SK-N-SH (cell line): ENCODE measurements at regions not wholly inside any gene's neighbourhood (a gene's known extent, or its start where the extent isn't known, plus 50 kb on each side); places are given as distances from the start of the nearest gene placed in this dataset.

ENCODE experiments used
- CTCF ChIA-PET: fragments of 300-600, 350-600 bp; formaldehyde crosslinking; extraction: SDS; loops from one replicate; lab custom pipeline; 2021; lab: Yijun Ruan, JAX
- POLR2A ChIA-PET: fragments of 350-600 bp; sonication (Branson Sonifier 250); formaldehyde crosslinking; extraction: SDS; loops from one replicate; lab custom pipeline; 2020; ENCODE audit warnings: antibody characterized with exemption, inconsistent platforms; lab: Yijun Ruan, JAX
- DNase-seq: peaks from one replicate; pipeline ENCODE4 v3.0.0; 2012
- H2AFZ ChIP-seq: fragments of 200-600 bp; sonication (generic); 2 replicates; pipeline ENCODE4 v1.8.1; 2016; ENCODE audit warnings: antibody characterized with exemption, mild to moderate bottlenecking, low read depth
- H3F3A ChIP-seq: fragments of 200-600 bp; sonication (generic); replicated peaks from 2 replicates; pipeline ENCODE3; 2016; ENCODE audit warnings: antibody characterized with exemption, mild to moderate bottlenecking; ENCODE audit not compliant: insufficient read depth
- H3K27ac ChIP-seq, 2 experiments: fragments of 200-500 bp in 1 of 2; fragments of 200-600 bp in 1 of 2; sonication (Bioruptor generic) in 1 of 2; sonication (generic), shearing (Covaris generic) in 1 of 2; 2 replicates each; pipeline versions ENCODE4 v1.5.1 to v1.6.1; 2014 to 2016; ENCODE audit warnings: low read depth in 2 of 2, inconsistent platforms in 1 of 2, low read length in 1 of 2, mild to moderate bottlenecking in 1 of 2, mixed read lengths in 1 of 2
- H3K27me3 ChIP-seq: fragments of 200-600 bp; sonication (generic), shearing (Covaris generic); 2 replicates; pipeline ENCODE4 v1.6.1; 2016; ENCODE audit warnings: mixed run types; ENCODE audit not compliant: insufficient read depth
- H3K36me3 ChIP-seq, 2 experiments: fragments of 200-500 bp in 1 of 2; fragments of 200-600 bp in 1 of 2; sonication (Bioruptor generic) in 1 of 2; sonication (generic) in 1 of 2; replicated peaks in 1 of 2; 2 replicates each; pipeline versions ENCODE3 to v1.5.1; 2014 to 2016; ENCODE audit warnings: low read length in 1 of 2, mild to moderate bottlenecking in 1 of 2; ENCODE audit not compliant: insufficient read depth in 2 of 2, control insufficient read depth in 1 of 2
- H3K4me1 ChIP-seq, 2 experiments: fragments of 200-500 bp in 1 of 2; fragments of 200-600 bp in 1 of 2; sonication (Bioruptor generic) in 1 of 2; sonication (generic), shearing (Covaris generic) in 1 of 2; 2 replicates each; pipeline versions ENCODE4 v1.5.1 to v1.6.1; 2014 to 2016; ENCODE audit warnings: low read depth in 1 of 2, low read length in 1 of 2, mixed run types in 1 of 2; ENCODE audit not compliant: insufficient read depth in 2 of 2, control insufficient read depth in 1 of 2
- H3K4me2 ChIP-seq: fragments of 200-600 bp; sonication (generic), shearing (Covaris generic); 2 replicates; pipeline ENCODE4 v1.6.1; 2017; ENCODE audit warnings: mixed run types
- H3K4me3 ChIP-seq, 2 experiments: fragments of 200-500 bp in 1 of 2; fragments of 200-600 bp in 1 of 2; sonication (Bioruptor generic) in 1 of 2; sonication (generic), shearing (Covaris generic) in 1 of 2; 2 replicates each; pipeline versions ENCODE4 v1.5.1 to v1.8.1; 2014 to 2016; ENCODE audit warnings: low read depth in 2 of 2, inconsistent platforms in 1 of 2, low read length in 1 of 2, mild to moderate bottlenecking in 1 of 2, mixed read lengths in 1 of 2, moderate library complexity in 1 of 2
- H3K79me2 ChIP-seq: fragments of 200-600 bp; sonication (generic); 2 replicates; pipeline ENCODE4 v1.8.1; 2017; ENCODE audit warnings: mild to moderate bottlenecking; ENCODE audit not compliant: insufficient read depth
- H3K9ac ChIP-seq: fragments of 200-600 bp; sonication (generic); 2 replicates; pipeline ENCODE4 v1.6.1; 2017; ENCODE audit warnings: mixed run types
- H3K9me2 ChIP-seq: fragments of 200-600 bp; sonication (generic); 2 replicates; pipeline ENCODE4 v1.6.1; 2017; ENCODE audit warnings: mixed run types
- H3K9me3 ChIP-seq: fragments of 200-600 bp; sonication (generic); 2 replicates; pipeline ENCODE4 v1.6.1; 2017; ENCODE audit warnings: mixed run types, mild to moderate bottlenecking, moderate library complexity
- H4K20me1 ChIP-seq: fragments of 200-600 bp; sonication (generic); 2 replicates; pipeline ENCODE4 v1.6.1; 2017; ENCODE audit warnings: mild to moderate bottlenecking, mixed run types; ENCODE audit not compliant: insufficient read depth
- CHD2 ChIP-seq: fragments of 150-350 bp; IDR thresholded peaks from 2 replicates; pipeline ENCODE4 v1.6.1; 2018; ENCODE audit warnings: low read length; ENCODE audit not compliant: partially characterized antibody
- EP300 ChIP-seq, 2 experiments: IDR thresholded peaks; 2 replicates each; pipeline versions ENCODE4 v1.4.0 to v1.6.1; 2012; ENCODE audit warnings: borderline replicate concordance in 1 of 2, low read depth in 1 of 2, low read length in 1 of 2
- FOXJ3 ChIP-seq: sonication (generic); formaldehyde crosslinking; IDR thresholded peaks from 2 replicates; pipeline ENCODE4 v1.5.1; 2020; ENCODE audit warnings: mild to moderate bottlenecking, missing genetic modification reagents
- FOXM1 ChIP-seq: IDR thresholded peaks from 2 replicates; pipeline ENCODE4 v1.4.0; 2012; ENCODE audit warnings: low read depth, mild to moderate bottlenecking
- GABPA ChIP-seq: IDR thresholded peaks from 2 replicates; pipeline ENCODE4 v1.4.0; 2012; ENCODE audit warnings: low read depth, mild to moderate bottlenecking
- JUND ChIP-seq: IDR thresholded peaks from 2 replicates; pipeline ENCODE4 v1.4.0; 2012
- MEF2A ChIP-seq: IDR thresholded peaks from 2 replicates; pipeline ENCODE4 v1.4.0; 2012; ENCODE audit warnings: low read depth, borderline replicate concordance
- POLR2AphosphoS5 ChIP-seq: IDR thresholded peaks from 2 replicates; pipeline ENCODE4 v1.6.1; 2012; ENCODE audit warnings: low read depth, low read length
- RFX5 ChIP-seq: IDR thresholded peaks from 2 replicates; pipeline ENCODE4 v1.6.1; 2012; ENCODE audit warnings: mild to moderate bottlenecking, improper control_type of control experiment, low read length
- RXRA ChIP-seq: IDR thresholded peaks from 2 replicates; pipeline ENCODE4 v1.4.0; 2012; ENCODE audit warnings: low read depth, mild to moderate bottlenecking, borderline replicate concordance
- SMC3 ChIP-seq: IDR thresholded peaks from 2 replicates; pipeline ENCODE4 v1.6.1; 2012; ENCODE audit warnings: low read depth, low read length, improper control_type of control experiment
- TAF1 ChIP-seq: IDR thresholded peaks from 2 replicates; pipeline ENCODE4 v1.6.1; 2012; ENCODE audit warnings: low read depth, mild to moderate bottlenecking, low read length, moderate library complexity, borderline replicate concordance
- TCF12 ChIP-seq: IDR thresholded peaks from 2 replicates; pipeline ENCODE4 v1.4.0; 2012
- WGBS: methylation state at CpG from one replicate; pipeline ENCODE4 v1.1.6; 2017; ENCODE audit warnings: low lambda C conversion rate; 5-methylcytosine and 5-hydroxymethylcytosine counted together
- TF ChIP-seq, protein P1 (sequence below): IDR thresholded peaks from 2 replicates; pipeline ENCODE4 v1.6.1; 2012; ENCODE audit warnings: mild to moderate bottlenecking, low read depth, low read length, moderate library complexity
- TF ChIP-seq, protein P2 (sequence below): fragments of 200-600 bp; sonication (generic); IDR thresholded peaks from 2 replicates; pipeline ENCODE4 v1.6.1; 2017; ENCODE audit warnings: antibody characterized with exemption, mild to moderate bottlenecking, moderate library complexity
- TF ChIP-seq, protein P3 (sequence below): IDR thresholded peaks from 2 replicates; pipeline ENCODE4; 2012
- TF ChIP-seq, protein P4 (sequence below): IDR thresholded peaks from 2 replicates; pipeline ENCODE4 v1.4.0; 2012; ENCODE audit warnings: low read depth, borderline replicate concordance

DNA sequence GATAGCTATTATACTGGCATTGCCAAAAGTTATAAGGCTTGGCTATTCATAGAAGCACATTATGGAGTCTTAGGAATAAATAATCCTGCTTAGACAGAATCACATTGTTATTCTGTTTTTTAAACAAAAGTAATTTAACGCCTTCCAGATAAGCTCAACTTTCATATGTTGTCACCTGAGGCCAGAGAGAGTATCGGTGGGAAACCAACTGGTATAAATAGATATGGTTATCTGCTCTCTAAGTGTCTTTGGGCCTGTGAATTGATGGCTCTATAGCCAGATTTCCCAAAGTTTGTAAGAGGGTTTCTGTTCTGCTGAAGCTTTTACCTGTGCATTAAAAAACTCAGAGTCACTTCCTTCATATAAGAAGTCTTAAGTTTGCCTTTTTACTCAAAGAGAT lies 1449.4 kb downstream of the CDH11 start:
- Histone ChIP-seq H2AFZ (no peak overlapping the region), H3K4me1 (no peaks in the 10 kb centered on the region), H3K9me3 (no peaks in the 10 kb centered on the region), H3K27me3 (no peaks in the 10 kb centered on the region), H3K36me3 (no peaks in the 10 kb centered on the region), H3F3A (no peaks in the 10 kb centered on the region), H3K4me2 (no peak overlapping the region), H3K9me2 (no peaks in the 10 kb centered on the region), H4K20me1 (no peaks in the 10 kb centered on the region), H3K27ac (no peak overlapping the region), H3K4me3 (no peak overlapping the region), H3K9ac (no peak overlapping the region), H3K79me2 (no peaks in the 10 kb centered on the region)
- POLR2A ChIA-PET = no interaction called here
- no peak for DNase-seq
- TF ChIP-seq EP300 (IDR thresholded peaks at IDR 0.05; ENCODE audit: borderline replicate concordance in 1 of 2, low read depth in 1 of 2, low read length in 1 of 2) (no peak), TCF12 (no peak), JUND (no peak), MEF2A (no peak)
- TF ChIP-seq, protein P1, sequence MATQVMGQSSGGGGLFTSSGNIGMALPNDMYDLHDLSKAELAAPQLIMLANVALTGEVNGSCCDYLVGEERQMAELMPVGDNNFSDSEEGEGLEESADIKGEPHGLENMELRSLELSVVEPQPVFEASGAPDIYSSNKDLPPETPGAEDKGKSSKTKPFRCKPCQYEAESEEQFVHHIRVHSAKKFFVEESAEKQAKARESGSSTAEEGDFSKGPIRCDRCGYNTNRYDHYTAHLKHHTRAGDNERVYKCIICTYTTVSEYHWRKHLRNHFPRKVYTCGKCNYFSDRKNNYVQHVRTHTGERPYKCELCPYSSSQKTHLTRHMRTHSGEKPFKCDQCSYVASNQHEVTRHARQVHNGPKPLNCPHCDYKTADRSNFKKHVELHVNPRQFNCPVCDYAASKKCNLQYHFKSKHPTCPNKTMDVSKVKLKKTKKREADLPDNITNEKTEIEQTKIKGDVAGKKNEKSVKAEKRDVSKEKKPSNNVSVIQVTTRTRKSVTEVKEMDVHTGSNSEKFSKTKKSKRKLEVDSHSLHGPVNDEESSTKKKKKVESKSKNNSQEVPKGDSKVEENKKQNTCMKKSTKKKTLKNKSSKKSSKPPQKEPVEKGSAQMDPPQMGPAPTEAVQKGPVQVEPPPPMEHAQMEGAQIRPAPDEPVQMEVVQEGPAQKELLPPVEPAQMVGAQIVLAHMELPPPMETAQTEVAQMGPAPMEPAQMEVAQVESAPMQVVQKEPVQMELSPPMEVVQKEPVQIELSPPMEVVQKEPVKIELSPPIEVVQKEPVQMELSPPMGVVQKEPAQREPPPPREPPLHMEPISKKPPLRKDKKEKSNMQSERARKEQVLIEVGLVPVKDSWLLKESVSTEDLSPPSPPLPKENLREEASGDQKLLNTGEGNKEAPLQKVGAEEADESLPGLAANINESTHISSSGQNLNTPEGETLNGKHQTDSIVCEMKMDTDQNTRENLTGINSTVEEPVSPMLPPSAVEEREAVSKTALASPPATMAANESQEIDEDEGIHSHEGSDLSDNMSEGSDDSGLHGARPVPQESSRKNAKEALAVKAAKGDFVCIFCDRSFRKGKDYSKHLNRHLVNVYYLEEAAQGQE = no peak
- TF ChIP-seq, protein P2, sequence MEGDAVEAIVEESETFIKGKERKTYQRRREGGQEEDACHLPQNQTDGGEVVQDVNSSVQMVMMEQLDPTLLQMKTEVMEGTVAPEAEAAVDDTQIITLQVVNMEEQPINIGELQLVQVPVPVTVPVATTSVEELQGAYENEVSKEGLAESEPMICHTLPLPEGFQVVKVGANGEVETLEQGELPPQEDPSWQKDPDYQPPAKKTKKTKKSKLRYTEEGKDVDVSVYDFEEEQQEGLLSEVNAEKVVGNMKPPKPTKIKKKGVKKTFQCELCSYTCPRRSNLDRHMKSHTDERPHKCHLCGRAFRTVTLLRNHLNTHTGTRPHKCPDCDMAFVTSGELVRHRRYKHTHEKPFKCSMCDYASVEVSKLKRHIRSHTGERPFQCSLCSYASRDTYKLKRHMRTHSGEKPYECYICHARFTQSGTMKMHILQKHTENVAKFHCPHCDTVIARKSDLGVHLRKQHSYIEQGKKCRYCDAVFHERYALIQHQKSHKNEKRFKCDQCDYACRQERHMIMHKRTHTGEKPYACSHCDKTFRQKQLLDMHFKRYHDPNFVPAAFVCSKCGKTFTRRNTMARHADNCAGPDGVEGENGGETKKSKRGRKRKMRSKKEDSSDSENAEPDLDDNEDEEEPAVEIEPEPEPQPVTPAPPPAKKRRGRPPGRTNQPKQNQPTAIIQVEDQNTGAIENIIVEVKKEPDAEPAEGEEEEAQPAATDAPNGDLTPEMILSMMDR = no peak
- 22% methylated on average over 2 of the region's 2 CpGs for WGBS
- CTCF ChIA-PET = interaction anchor here (1.1 kb wide), 1 partner anchor 20 kb away, joined by 4 read pairs; no protein-coding TSS in a partner anchor

DNA sequence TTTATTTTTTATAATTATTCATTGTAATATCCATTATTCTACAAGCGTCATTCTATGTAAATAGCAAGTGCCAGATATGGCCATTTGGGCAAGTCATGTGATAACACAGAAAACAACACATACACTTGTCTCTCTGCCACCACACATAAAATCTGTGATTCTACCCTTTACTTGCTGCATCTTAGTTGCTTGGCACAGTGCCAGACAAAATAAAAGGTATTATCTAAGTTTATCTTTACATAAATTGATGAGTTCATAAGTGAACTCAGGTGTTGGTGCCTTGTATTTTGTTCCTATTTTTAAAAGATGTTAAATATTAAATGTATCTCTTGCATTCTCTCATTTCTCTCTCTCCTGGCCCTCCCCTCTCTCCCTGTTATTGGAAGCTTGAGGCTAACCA lies 1458.7 kb downstream of the CDH11 start:
- Histone ChIP-seq H4K20me1 (no peaks in the 10 kb centered on the region), H3K79me2 (no peaks in the 10 kb centered on the region), H3F3A (no peaks in the 10 kb centered on the region), H3K4me3 (no peak overlapping the region), H3K4me2 (no peak overlapping the region), H3K9ac (no peak overlapping the region), H2AFZ (no peak overlapping the region), H3K36me3 (no peaks in the 10 kb centered on the region), H3K4me1 (no peaks in the 10 kb centered on the region), H3K9me3 (no peaks in the 10 kb centered on the region), H3K9me2 (no peaks in the 10 kb centered on the region), H3K27ac (no peak overlapping the region), H3K27me3 (no peaks in the 10 kb centered on the region)
- ChIA-PET CTCF (no interaction called here), POLR2A (no interaction called here)
- TF ChIP-seq, protein P1 = no peak
- TF ChIP-seq FOXJ3 (CRISPR knock-in tag) (no peak), GABPA (no peak), EP300 (IDR thresholded peaks at IDR 0.05; ENCODE audit: borderline replicate concordance in 1 of 2, low read depth in 1 of 2, low read length in 1 of 2) (no peak), RFX5 (no peak), SMC3 (no peak), POLR2AphosphoS5 (no peak), CHD2 (no peak), FOXM1 (no peak), RXRA (no peak), TAF1 (no peak)
- TF ChIP-seq, protein P3, sequence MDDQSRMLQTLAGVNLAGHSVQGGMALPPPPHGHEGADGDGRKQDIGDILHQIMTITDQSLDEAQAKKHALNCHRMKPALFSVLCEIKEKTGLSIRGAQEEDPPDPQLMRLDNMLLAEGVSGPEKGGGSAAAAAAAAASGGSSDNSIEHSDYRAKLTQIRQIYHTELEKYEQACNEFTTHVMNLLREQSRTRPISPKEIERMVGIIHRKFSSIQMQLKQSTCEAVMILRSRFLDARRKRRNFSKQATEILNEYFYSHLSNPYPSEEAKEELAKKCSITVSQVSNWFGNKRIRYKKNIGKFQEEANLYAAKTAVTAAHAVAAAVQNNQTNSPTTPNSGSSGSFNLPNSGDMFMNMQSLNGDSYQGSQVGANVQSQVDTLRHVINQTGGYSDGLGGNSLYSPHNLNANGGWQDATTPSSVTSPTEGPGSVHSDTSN = no peak
- TF ChIP-seq, protein P4, sequence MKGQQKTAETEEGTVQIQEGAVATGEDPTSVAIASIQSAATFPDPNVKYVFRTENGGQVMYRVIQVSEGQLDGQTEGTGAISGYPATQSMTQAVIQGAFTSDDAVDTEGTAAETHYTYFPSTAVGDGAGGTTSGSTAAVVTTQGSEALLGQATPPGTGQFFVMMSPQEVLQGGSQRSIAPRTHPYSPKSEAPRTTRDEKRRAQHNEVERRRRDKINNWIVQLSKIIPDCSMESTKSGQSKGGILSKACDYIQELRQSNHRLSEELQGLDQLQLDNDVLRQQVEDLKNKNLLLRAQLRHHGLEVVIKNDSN = no peak
- DNase-seq = no peak
- WGBS = 63% methylated on average over 1 of the region's 1 CpG
